ENCODE measurements at regions not wholly inside any gene's neighbourhood (a gene's known extent, or its start where the extent isn't known, plus 50 kb on each side); places are given as distances from the start of the nearest gene placed in this dataset.
"Not testable (repeated sequence)": the region's sequence is repeated elsewhere in the genome, so short reads cannot be mapped to it uniquely, and the experiment has no call there.

GRCh38 chr9:62912278-62912677 lies 1722.4 kb downstream of the SPATA31A7 start:
- not testable (repeated sequence) for FAIRE-seq; DNase-seq (ENCODE audit: insufficient read length, low spot score)

- not testable (repeated sequence) for FAIRE-seq; DNase-seq (ENCODE audit: insufficient read length, low spot score)
Observed at GRCh38 chr9:62915168-62915567, 1725.3 kb downstream of the SPATA31A7 start.

- FAIRE-seq: peak; percentile 94
- not testable (repeated sequence) for DNase-seq (ENCODE audit: insufficient read length, low spot score)
Observed at GRCh38 chr9:62915661-62916060, 1725.8 kb downstream of the SPATA31A7 start.

GRCh38 chr9:62918648-62919385 lies 1729.0 kb downstream of the SPATA31A7 start:
- DNase-seq (ENCODE audit: insufficient read length, low spot score); FAIRE-seq: not testable (repeated sequence)

GRCh38 chr9:62931484-62931883 lies 1741.6 kb downstream of the SPATA31A7 start:
- FAIRE-seq; DNase-seq (ENCODE audit: insufficient read length, low spot score): not testable (repeated sequence)

GRCh38 chr9:62952840-62953239 lies 1763.0 kb downstream of the SPATA31A7 start:
- FAIRE-seq; DNase-seq (ENCODE audit: insufficient read length, low spot score): not testable (repeated sequence)
